ENCODE measurements at regions not wholly inside any gene's neighbourhood (a gene's known extent, or its start where the extent isn't known, plus 50 kb on each side); places are given as distances from the start of the nearest gene placed in this dataset.

GRCh38 chr2:210816769-210817168 is 260.4 kb downstream of the CPS1 start:
- no peak for DNase-seq (ENCODE audit: low read depth, low spot score)
- H3K4me3 ChIP-seq (ENCODE audit: low read depth, low read length), result no peak overlapping the region
- in situ Hi-C loops (cut with HindIII; ENCODE audit: low sequenced_read_pairs), result no loop called here
- TF ChIP-seq CTCF (IDR thresholded peaks at IDR 0.05; ENCODE audit: low read depth, low read length), result no peak

GRCh38 chr2:210818473-210818872 is 262.1 kb downstream of the CPS1 start:
- in situ Hi-C loops (cut with HindIII; ENCODE audit: low sequenced_read_pairs), result no loop called here
- H3K4me3 ChIP-seq (ENCODE audit: low read depth, low read length), result no peak overlapping the region
- no peak for DNase-seq (ENCODE audit: low read depth, low spot score)
- TF ChIP-seq CTCF (IDR thresholded peaks at IDR 0.05; ENCODE audit: low read depth, low read length), result no peak

DNA sequence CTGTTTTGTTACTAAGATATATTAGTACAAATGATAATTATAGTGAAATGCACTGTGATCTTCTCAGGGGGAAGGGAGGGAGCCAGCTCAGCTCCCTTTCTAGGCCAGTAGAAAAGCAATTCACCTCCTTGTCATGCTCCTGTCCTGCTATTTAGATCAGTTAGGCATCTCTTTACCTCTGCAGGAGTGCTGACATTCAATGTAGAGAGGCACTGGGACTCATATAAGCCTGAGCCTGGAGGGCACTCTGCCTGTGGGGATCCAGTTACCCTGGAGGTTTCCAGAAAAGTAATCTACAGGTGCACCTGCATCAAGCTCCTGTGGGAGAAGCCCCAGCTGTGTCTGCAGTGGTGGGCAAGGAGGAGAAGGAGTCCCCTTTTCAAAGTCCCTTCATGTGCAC is 277.0 kb downstream of the CPS1 start:
- no peak for DNase-seq (ENCODE audit: low read depth, low spot score)
- TF ChIP-seq CTCF (IDR thresholded peaks at IDR 0.05; ENCODE audit: low read depth, low read length), result no peak
- in situ Hi-C loops (cut with HindIII; ENCODE audit: low sequenced_read_pairs), result no loop called here
- H3K4me3 ChIP-seq (ENCODE audit: low read depth, low read length), result no peak overlapping the region

GRCh38 chr2:210839034-210839433 is 282.6 kb downstream of the CPS1 start:
- TF ChIP-seq CTCF (IDR thresholded peaks at IDR 0.05; ENCODE audit: low read depth, low read length), result no peak
- H3K4me3 ChIP-seq (ENCODE audit: low read depth, low read length), result no peak overlapping the region
- DNase-seq (ENCODE audit: low read depth, low spot score), result no peak
- in situ Hi-C loops (cut with HindIII; ENCODE audit: low sequenced_read_pairs), result no loop called here

GRCh38 chr2:210839450-210839849 is 283.1 kb downstream of the CPS1 start:
- in situ Hi-C loops (cut with HindIII; ENCODE audit: low sequenced_read_pairs), result no loop called here
- no peak for TF ChIP-seq CTCF (IDR thresholded peaks at IDR 0.05; ENCODE audit: low read depth, low read length)
- DNase-seq (ENCODE audit: low read depth, low spot score), result no peak
- H3K4me3 ChIP-seq (ENCODE audit: low read depth, low read length), result no peak overlapping the region

- DNase-seq (ENCODE audit: low read depth, low spot score), result no peak
- no peak for TF ChIP-seq CTCF (IDR thresholded peaks at IDR 0.05; ENCODE audit: low read depth, low read length)
- in situ Hi-C loops (cut with HindIII; ENCODE audit: low sequenced_read_pairs), result no loop called here
- no peak overlapping the region for H3K4me3 ChIP-seq (ENCODE audit: low read depth, low read length)
Measured at GRCh38 chr2:210842896-210843295, 286.5 kb downstream of the CPS1 start.

DNA sequence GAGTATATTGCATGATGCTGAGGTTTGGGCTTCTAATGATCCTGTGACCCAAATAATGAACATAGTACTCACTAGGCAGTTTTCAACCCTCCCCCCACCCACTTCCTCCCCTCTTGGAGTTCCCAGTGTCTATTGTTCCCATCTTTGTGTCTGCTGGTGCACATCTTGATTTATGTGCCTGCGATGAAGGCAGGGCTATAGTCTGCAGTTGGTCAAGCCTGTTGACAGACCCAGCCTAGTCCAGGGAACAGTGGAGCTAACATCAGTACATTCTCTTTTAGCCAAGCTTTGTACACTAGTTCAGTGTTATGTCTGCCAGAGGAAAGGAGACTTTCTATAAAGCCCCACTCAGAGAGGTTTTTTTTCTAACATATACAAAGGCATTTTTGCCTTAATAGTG is 287.6 kb downstream of the CPS1 start:
- in situ Hi-C loops (cut with HindIII; ENCODE audit: low sequenced_read_pairs), result no loop called here
- no peak for TF ChIP-seq CTCF (IDR thresholded peaks at IDR 0.05; ENCODE audit: low read depth, low read length)
- no peak overlapping the region for H3K4me3 ChIP-seq (ENCODE audit: low read depth, low read length)
- DNase-seq (ENCODE audit: low read depth, low spot score), result no peak

All from astrocyte of the spinal cord (primary cell).